ENCODE measurements at regions not wholly inside any gene's neighbourhood (a gene's known extent, or its start where the extent isn't known, plus 50 kb on each side); places are given as distances from the start of the nearest gene placed in this dataset.

DNA sequence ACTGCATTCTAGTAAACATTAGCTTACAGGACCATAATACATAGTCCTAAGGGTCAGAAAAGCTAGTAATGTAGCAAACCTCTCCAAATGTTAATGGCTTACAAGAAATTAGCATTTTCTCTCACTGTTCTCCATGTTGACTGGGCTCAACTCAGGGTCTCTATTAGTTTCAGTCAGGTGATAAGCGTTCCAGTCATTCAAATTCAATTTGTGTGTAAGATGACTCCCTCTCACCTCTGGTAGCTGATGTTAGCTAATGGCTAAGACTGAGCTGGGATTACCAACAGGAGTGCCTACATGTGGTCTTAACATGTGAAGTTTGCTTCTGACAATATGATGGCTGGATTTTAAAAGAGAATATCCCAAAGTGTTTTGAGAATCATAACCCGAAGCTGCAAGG lies 630.5 kb upstream of the USP15 start (continued):
- TF ChIP-seq MTA3 (IDR thresholded peaks at IDR 0.05; ENCODE audit: borderline replicate concordance) (no peak), SAFB2 (IDR thresholded peaks at IDR 0.05; ENCODE audit: borderline replicate concordance, low read depth, low read length, severe bottlenecking) (no peak), RBM17 (IDR thresholded peaks at IDR 0.05; ENCODE audit: borderline replicate concordance, low read depth, low read length) (no peak), CHD4 (IDR thresholded peaks at IDR 0.05; ENCODE audit: insufficient read depth, insufficient replicate concordance, low read depth, low read length, poor library complexity, severe bottlenecking) (no peak), CGGBP1 (CRISPR knock-in tag; IDR thresholded peaks at IDR 0.05) (no peak), STAG1 (CRISPR knock-in tag; IDR thresholded peaks at IDR 0.05; ENCODE audit: borderline replicate concordance) (no peak), NBN (IDR thresholded peaks at IDR 0.05; ENCODE audit: low read depth) (no peak), ZBTB17 (CRISPR knock-in tag; IDR thresholded peaks at IDR 0.05) (no peak), MLX (CRISPR knock-in tag; conservative IDR thresholded peaks at IDR 0.05) (no peak), ZNF511 (CRISPR knock-in tag; IDR thresholded peaks at IDR 0.05) (no peak)

DNA sequence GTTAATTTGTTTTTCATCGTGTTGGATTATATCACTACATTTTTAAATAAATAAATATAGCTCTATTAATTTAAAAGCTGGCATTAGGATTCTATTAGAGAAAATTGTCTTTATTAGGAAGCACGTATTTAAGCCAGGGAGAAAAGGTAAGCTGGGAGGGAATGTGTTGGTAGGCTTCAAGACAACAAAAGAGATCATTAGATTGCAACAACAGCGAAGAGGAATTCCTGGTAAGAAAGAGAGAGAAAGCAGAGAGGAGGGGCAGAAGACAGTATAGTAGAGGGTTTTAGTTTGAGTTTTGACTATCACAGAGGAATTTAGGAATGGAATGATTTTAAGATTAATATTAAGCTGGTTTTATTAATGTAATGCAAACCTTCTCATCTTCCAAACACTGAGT lies 613.6 kb upstream of the USP15 start:
- no TSS peak for BruUV-seq (replicated peaks)
- H4K20me1 ChIP-seq (replicated peaks; ENCODE audit: control insufficient read depth, insufficient read depth, low read length), result no peaks in the 10 kb centered on the region
- H2AFZ ChIP-seq (ENCODE audit: low read depth, low read length), result no peak overlapping the region
- no peaks in the 10 kb centered on the region for H3K36me3 ChIP-seq (ENCODE audit: control insufficient read depth, insufficient read depth, low read length)
- FAIRE-seq, result no peak
- no peak overlapping the region for H3K4me2 ChIP-seq (ENCODE audit: insufficient read depth, low read length)
- no peak for DNase-seq (ENCODE audit: extremely low read depth in 1 of 4, low spot score in 3 of 4)
- H3K9me1 ChIP-seq (ENCODE audit: control insufficient read depth, insufficient read depth, low read length), result no peaks in the 10 kb centered on the region
- H3K27me3 ChIP-seq (ENCODE audit: control insufficient read depth in 2 of 2, insufficient read depth in 2 of 2, low read length in 2 of 2), result no peaks in the 10 kb centered on the region
- ChIA-PET POLR2A (no interaction called here), CTCF (ENCODE audit: low intra/inter-chr PET ratio) (no interaction called here)
- H3K4me1 ChIP-seq (replicated peaks in 1 of 2; ENCODE audit: control insufficient read depth in 2 of 2, insufficient read depth in 2 of 2, low read length in 2 of 2), result no peaks in the 10 kb centered on the region
- H3K4me3 ChIP-seq, result no peak overlapping the region
- no peaks in the 10 kb centered on the region for H3K9me3 ChIP-seq (replicated peaks; ENCODE audit: control insufficient read depth, insufficient read depth, low read depth, low read length)
- H3K79me2 ChIP-seq (ENCODE audit: control insufficient read depth, insufficient read depth, low read length), result no peaks in the 10 kb centered on the region
- H3K9ac ChIP-seq (ENCODE audit: insufficient read depth in 1 of 2, low read depth in 2 of 2, low read length in 2 of 2), result no peak overlapping the region
- in situ Hi-C loops (cut with MboI), result no loop called here
- ATAC-seq, result no peak
- 4% methylated on average over 3 of the region's 3 CpGs for WGBS (ENCODE audit: insufficient coverage, low coverage, missing lambda C conversion rate)
- no peak overlapping the region for H3K27ac ChIP-seq (ENCODE audit: extremely low read depth, low read depth, low read length)
- intact Hi-C loops (cut with micrococcal nuclease), result no loop called here
- TF ChIP-seq ZNF592 (IDR thresholded peaks at IDR 0.05), result no peak
- TF ChIP-seq PHF8 (IDR thresholded peaks at IDR 0.05; ENCODE audit: borderline replicate concordance, low read length), result no peak
- no peak for TF ChIP-seq SIN3A (IDR thresholded peaks at IDR 0.05; ENCODE audit: borderline replicate concordance in 2 of 2, control insufficient read depth in 1 of 2, low read depth in 2 of 2, low read length in 2 of 2)
- no peak for TF ChIP-seq TCF3 (CRISPR knock-in tag; IDR thresholded peaks at IDR 0.05)

All from K562 (cell line).